ENCODE measurements at regions not wholly inside any gene's neighbourhood (a gene's known extent, or its start where the extent isn't known, plus 50 kb on each side); places are given as distances from the start of the nearest gene placed in this dataset.

GRCh38 chr2:185161701-185162100, 563.4 kb downstream of the ZNF804A start:
- TF ChIP-seq EZH2 (IDR thresholded peaks at IDR 0.05; ENCODE audit: insufficient read depth, poor library complexity, severe bottlenecking): no peak
- no peak for TF ChIP-seq EZH2phosphoT487 (IDR thresholded peaks at IDR 0.05; ENCODE audit: insufficient read depth, low read depth)

Measured in GM23248 (cell line).